GM08714 (cell line): ENCODE measurements at regions not wholly inside any gene's neighbourhood (a gene's known extent, or its start where the extent isn't known, plus 50 kb on each side); places are given as distances from the start of the nearest gene placed in this dataset.
A peak's percentile ranks its signal among the peaks of the same experiment; 100 is the strongest.
"Not testable (repeated sequence)": the region's sequence is repeated elsewhere in the genome, so short reads cannot be mapped to it uniquely, and the experiment has no call there.

ENCODE experiments used
- H3K4me3 ChIP-seq: fragments of 200-500 bp; sonication (Bioruptor generic); 2 replicates; pipeline ENCODE4 v1.5.1; 2014; ENCODE audit warnings: mild to moderate bottlenecking, low read length, inconsistent platforms
- ZNF274 ChIP-seq: IDR thresholded peaks from 2 replicates; pipeline ENCODE4 v1.6.1; 2012; ENCODE audit warnings: mild to moderate bottlenecking, low read depth, low read length

GRCh38 chrX:40933706-40934425, 151.4 kb upstream of the USP9X start:
- no peak for TF ChIP-seq ZNF274
- no peak overlapping the region; the same call in 1 of the 2 replicates for H3K4me3 ChIP-seq

- no peak for TF ChIP-seq ZNF274
- no peak overlapping the region for H3K4me3 ChIP-seq
These were observed 148.4 kb upstream of the USP9X start for GRCh38 chrX:40936827-40937226.

GRCh38 chrX:40938423-40938822, 146.8 kb upstream of the USP9X start:
- H3K4me3 ChIP-seq = no peak overlapping the region
- no peak for TF ChIP-seq ZNF274

GRCh38 chrX:40943093-40943641, 142.1 kb upstream of the USP9X start:
- TF ChIP-seq ZNF274 = no peak
- H3K4me3 ChIP-seq = no peak overlapping the region

- no peak for TF ChIP-seq ZNF274
- H3K4me3 ChIP-seq = no peak overlapping the region
These were observed 139.9 kb upstream of the USP9X start for GRCh38 chrX:40945361-40945713.

- TF ChIP-seq ZNF274 = no peak
These were observed 138.0 kb upstream of the USP9X start for GRCh38 chrX:40947276-40947675.

GRCh38 chrX:40949071-40949470, 136.2 kb upstream of the USP9X start:
- no peak overlapping the region for H3K4me3 ChIP-seq
- no peak for TF ChIP-seq ZNF274

More at GRCh38 chrX:40947276-40947675, 138.0 kb upstream of the USP9X start:
- no peak overlapping the region for H3K4me3 ChIP-seq

- no peak for TF ChIP-seq ZNF274
- H3K4me3 ChIP-seq = no peak overlapping the region
These were observed 134.7 kb upstream of the USP9X start for GRCh38 chrX:40950546-40950945.

GRCh38 chrX:40951407-40951806, 133.8 kb upstream of the USP9X start:
- H3K4me3 ChIP-seq = not testable (repeated sequence)

GRCh38 chrX:40952855-40953254, 132.4 kb upstream of the USP9X start:
- H3K4me3 ChIP-seq = peak overlapping the region; percentile 60; the same call in 1 of the 2 replicates
- TF ChIP-seq ZNF274 = no peak

GRCh38 chrX:40953369-40953768, 131.9 kb upstream of the USP9X start:
- no peak for TF ChIP-seq ZNF274
- no peak overlapping the region for H3K4me3 ChIP-seq

- no peak overlapping the region for H3K4me3 ChIP-seq
- TF ChIP-seq ZNF274 = no peak
These were observed 125.2 kb upstream of the USP9X start for GRCh38 chrX:40960041-40960440.

GRCh38 chrX:40962793-40963407, 122.3 kb upstream of the USP9X start:
- H3K4me3 ChIP-seq = no peak overlapping the region
- no peak for TF ChIP-seq ZNF274

- TF ChIP-seq ZNF274 = no peak
These were observed 121.2 kb upstream of the USP9X start for GRCh38 chrX:40964008-40964407.

More at GRCh38 chrX:40964008-40964407, 121.2 kb upstream of the USP9X start:
- no peak overlapping the region for H3K4me3 ChIP-seq
